DND-41 (cell line): ENCODE measurements at regions not wholly inside any gene's neighbourhood (a gene's known extent, or its start where the extent isn't known, plus 50 kb on each side); places are given as distances from the start of the nearest gene placed in this dataset.

Experiments
- EZH2 ChIP-seq: IDR thresholded peaks from 3 replicates; pipeline ENCODE4 v1.6.1; 2012; ENCODE audit warnings: borderline replicate concordance, low read depth, mild to moderate bottlenecking, moderate library complexity, low read length, inconsistent platforms; ENCODE audit not compliant: severe bottlenecking
- TF ChIP-seq, protein P1 (sequence below): IDR thresholded peaks from 2 replicates; pipeline ENCODE4 v1.5.1; 2012; ENCODE audit warnings: borderline replicate concordance, low read length, moderate library complexity, mild to moderate bottlenecking; ENCODE audit not compliant: poor library complexity, severe bottlenecking; ENCODE audit errors: extremely low read depth

DNA sequence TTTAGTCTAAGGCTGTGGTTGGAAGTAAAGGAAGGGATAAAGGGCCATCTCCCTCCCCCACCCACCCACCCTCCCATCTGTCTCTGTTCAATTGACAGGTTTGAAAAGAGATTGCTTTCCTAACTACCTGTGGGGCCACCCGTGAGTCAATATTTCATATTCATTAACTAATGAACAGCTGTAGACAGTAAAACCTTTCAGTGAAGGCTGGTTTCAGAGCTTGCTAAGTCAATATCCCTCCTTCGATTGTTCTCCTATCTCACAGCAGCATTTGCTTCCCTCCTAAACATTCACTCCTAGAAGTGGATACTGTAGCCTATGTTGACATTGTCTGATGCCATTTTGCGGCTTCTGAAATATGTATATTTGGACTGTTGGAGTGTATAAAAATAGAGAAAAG lies 85.9 kb upstream of the SYNPR start:
- TF ChIP-seq, protein P1, sequence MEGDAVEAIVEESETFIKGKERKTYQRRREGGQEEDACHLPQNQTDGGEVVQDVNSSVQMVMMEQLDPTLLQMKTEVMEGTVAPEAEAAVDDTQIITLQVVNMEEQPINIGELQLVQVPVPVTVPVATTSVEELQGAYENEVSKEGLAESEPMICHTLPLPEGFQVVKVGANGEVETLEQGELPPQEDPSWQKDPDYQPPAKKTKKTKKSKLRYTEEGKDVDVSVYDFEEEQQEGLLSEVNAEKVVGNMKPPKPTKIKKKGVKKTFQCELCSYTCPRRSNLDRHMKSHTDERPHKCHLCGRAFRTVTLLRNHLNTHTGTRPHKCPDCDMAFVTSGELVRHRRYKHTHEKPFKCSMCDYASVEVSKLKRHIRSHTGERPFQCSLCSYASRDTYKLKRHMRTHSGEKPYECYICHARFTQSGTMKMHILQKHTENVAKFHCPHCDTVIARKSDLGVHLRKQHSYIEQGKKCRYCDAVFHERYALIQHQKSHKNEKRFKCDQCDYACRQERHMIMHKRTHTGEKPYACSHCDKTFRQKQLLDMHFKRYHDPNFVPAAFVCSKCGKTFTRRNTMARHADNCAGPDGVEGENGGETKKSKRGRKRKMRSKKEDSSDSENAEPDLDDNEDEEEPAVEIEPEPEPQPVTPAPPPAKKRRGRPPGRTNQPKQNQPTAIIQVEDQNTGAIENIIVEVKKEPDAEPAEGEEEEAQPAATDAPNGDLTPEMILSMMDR = no peak
- TF ChIP-seq EZH2 = no peak
